ENCODE measurements at regions not wholly inside any gene's neighbourhood (a gene's known extent, or its start where the extent isn't known, plus 50 kb on each side); places are given as distances from the start of the nearest gene placed in this dataset.

DNA sequence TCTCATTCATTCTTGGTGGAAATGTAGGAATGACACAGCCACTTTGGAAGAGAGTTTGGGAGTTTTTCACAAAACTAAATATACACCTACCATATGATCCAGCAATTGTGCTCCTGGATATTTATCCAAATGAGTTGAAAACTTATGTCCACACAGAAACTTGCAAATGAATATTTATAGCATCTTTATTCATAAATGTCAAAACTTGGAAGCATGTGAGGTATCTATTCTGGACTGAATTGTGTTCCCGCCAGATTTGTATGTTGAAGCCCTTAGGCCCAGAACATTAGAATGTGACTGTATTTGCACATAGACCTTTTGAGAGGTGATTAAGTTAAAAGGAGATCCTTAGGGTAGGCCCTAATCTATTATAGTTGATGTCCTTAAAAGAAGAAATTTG lies 409.4 kb upstream of the SYT4 start:
- no peaks in the 10 kb centered on the region for H3K36me3 ChIP-seq
- TF ChIP-seq, protein P1, sequence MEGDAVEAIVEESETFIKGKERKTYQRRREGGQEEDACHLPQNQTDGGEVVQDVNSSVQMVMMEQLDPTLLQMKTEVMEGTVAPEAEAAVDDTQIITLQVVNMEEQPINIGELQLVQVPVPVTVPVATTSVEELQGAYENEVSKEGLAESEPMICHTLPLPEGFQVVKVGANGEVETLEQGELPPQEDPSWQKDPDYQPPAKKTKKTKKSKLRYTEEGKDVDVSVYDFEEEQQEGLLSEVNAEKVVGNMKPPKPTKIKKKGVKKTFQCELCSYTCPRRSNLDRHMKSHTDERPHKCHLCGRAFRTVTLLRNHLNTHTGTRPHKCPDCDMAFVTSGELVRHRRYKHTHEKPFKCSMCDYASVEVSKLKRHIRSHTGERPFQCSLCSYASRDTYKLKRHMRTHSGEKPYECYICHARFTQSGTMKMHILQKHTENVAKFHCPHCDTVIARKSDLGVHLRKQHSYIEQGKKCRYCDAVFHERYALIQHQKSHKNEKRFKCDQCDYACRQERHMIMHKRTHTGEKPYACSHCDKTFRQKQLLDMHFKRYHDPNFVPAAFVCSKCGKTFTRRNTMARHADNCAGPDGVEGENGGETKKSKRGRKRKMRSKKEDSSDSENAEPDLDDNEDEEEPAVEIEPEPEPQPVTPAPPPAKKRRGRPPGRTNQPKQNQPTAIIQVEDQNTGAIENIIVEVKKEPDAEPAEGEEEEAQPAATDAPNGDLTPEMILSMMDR (IDR thresholded peaks at IDR 0.05), result no peak
- TF ChIP-seq POLR2A (IDR thresholded peaks at IDR 0.05), result no peak
- DNase-seq, result no peak

DNA sequence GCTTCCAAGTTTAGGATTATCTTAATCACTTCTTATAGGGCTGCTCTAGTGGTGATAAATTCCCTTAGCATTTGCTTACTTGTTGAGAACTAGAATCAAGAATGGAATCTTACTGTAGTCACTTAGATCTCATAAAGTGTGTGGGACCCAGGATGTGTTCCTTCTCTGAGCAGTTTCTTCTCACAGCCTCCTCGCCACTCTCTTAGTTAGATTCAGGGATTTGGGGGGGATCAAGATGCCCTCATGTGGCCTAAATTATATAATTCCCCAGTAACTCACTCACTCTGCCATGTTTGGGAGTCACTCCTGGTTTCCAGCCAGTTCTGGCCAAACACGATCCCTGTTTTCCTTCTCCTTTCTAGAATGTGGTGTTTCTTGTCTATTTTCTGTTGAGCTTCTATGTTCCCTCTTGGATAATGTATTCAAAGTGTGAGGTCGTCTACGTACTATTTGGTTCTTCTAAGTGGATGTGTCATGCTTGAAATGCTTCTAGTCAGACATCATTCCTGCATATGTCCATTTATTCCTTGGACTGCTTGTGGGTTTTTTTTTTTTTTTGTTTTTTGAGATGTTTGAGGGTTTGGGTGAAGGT lies 414.9 kb upstream of the SYT4 start:
- Histone ChIP-seq H3K4me3 (no peak overlapping the region), H3K4me1 (no peaks in the 10 kb centered on the region), H3K36me3 (no peaks in the 10 kb centered on the region), H3K27ac (no peak overlapping the region), H3K9me3 (no peaks in the 10 kb centered on the region), H3K27me3 (no peaks in the 10 kb centered on the region)
- no peak for DNase-seq
- no peak for TF ChIP-seq POLR2A (IDR thresholded peaks at IDR 0.05)
- TF ChIP-seq, protein P1 (IDR thresholded peaks at IDR 0.05), result no peak

More for the DNA sequence above, 409.4 kb upstream of the SYT4 start:
- H3K27ac ChIP-seq, result no peak overlapping the region
- H3K27me3 ChIP-seq, result no peaks in the 10 kb centered on the region
- H3K4me3 ChIP-seq, result no peak overlapping the region
- no peaks in the 10 kb centered on the region for H3K9me3 ChIP-seq
- no peaks in the 10 kb centered on the region for H3K4me1 ChIP-seq

DNA sequence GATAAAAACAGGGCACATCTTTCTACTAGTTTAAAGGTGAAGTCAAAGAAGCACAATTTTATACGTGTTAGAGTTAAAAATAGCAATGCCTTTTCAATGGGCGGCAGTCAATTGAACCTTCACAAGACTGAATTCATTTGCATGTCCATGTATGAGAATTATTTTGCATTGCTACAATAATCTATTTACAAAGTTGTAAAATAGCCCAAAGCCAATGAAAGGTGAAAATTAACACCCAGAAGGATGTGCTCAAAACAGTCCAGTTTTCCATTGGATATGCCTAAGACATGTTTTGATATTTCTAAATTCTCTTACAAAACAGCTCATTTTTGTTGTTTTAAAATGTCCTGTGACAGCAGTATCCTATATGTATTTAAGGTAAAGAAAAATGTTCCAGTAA lies 425.1 kb upstream of the SYT4 start:
- TF ChIP-seq POLR2A (IDR thresholded peaks at IDR 0.05), result no peak
- TF ChIP-seq, protein P1 (IDR thresholded peaks at IDR 0.05), result no peak
- no peaks in the 10 kb centered on the region for H3K9me3 ChIP-seq

DNA sequence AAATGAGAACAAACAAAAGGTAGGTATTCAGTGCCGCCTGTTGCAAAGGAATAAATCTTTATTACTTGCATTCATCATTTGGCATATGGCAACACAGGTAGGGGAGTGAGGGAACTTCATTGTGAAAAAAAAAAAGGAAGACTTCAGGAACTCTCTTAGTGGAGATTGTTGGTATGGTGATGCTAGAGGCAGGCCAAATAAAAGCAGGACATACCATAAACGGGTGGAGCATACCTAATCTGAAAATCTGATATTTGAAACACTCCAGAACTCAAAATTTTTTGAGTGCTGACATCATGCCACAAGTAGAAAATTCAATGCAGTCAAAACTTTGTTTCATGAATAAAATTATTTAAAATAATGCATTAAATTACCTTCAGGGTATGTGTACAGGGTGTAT lies 425.8 kb upstream of the SYT4 start:
- Histone ChIP-seq H3K9me3 (no peaks in the 10 kb centered on the region), H3K27me3 (no peaks in the 10 kb centered on the region), H3K4me3 (no peak overlapping the region), H3K27ac (no peak overlapping the region), H3K4me1 (no peaks in the 10 kb centered on the region), H3K36me3 (no peaks in the 10 kb centered on the region)
- TF ChIP-seq, protein P1 (IDR thresholded peaks at IDR 0.05), result no peak
- no peak for TF ChIP-seq POLR2A (IDR thresholded peaks at IDR 0.05)
- DNase-seq, result no peak

More for the DNA sequence above, 425.1 kb upstream of the SYT4 start:
- H3K27ac ChIP-seq, result no peak overlapping the region
- no peaks in the 10 kb centered on the region for H3K36me3 ChIP-seq
- no peak overlapping the region for H3K4me3 ChIP-seq
- no peaks in the 10 kb centered on the region for H3K27me3 ChIP-seq
- no peaks in the 10 kb centered on the region for H3K4me1 ChIP-seq
- no peak for DNase-seq

DNA sequence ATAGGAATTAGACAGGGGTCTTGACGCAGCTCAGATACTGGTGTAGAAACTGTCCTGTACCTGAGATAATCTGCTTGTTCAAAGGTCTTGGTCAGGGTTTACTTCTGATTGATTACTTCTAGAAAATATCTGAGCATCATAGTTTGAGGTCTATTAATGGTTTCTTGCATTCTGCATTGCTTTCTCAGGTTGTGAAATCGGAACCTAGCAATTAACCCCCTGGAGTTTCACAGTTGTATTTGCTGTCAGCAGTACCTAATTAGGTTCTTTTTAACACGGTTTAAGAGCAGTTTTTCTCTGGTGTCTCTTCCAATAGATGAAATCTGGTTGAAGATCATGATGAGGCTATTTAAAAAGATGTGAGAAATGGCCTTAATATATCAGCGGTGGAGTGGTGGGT lies 428.6 kb upstream of the SYT4 start:
- no peak overlapping the region for H3K27ac ChIP-seq
- H3K4me3 ChIP-seq, result no peak overlapping the region
- TF ChIP-seq, protein P1 (IDR thresholded peaks at IDR 0.05), result no peak
- no peak for TF ChIP-seq POLR2A (IDR thresholded peaks at IDR 0.05)
- no peaks in the 10 kb centered on the region for H3K27me3 ChIP-seq
- no peaks in the 10 kb centered on the region for H3K36me3 ChIP-seq
- H3K4me1 ChIP-seq, result no peaks in the 10 kb centered on the region
- no peaks in the 10 kb centered on the region for H3K9me3 ChIP-seq
- no peak for DNase-seq

DNA sequence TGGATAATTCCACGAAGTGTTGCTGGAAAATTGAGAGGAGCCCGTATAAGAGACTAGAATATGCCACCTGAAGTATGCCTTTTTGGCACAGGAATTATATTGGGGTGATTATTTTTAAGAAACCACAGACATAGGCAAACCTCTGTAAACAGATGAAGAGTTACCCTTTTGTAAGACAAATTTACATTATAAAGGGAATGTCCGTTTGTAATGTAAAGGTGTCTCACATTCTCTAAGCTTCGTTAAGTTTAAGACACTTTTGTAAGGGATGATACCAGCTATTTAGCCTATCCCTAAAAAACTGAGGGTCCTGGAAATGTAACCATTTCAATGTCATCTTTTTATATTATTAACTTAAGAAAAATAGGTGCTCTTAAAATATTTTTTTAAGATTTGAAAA lies 432.8 kb upstream of the SYT4 start:
- H3K4me3 ChIP-seq, result no peak overlapping the region
- no peak overlapping the region for H3K27ac ChIP-seq
- no peaks in the 10 kb centered on the region for H3K9me3 ChIP-seq
- H3K27me3 ChIP-seq, result no peaks in the 10 kb centered on the region
- no peaks in the 10 kb centered on the region for H3K4me1 ChIP-seq
- no peak for DNase-seq
- no peaks in the 10 kb centered on the region for H3K36me3 ChIP-seq
- TF ChIP-seq, protein P1 (IDR thresholded peaks at IDR 0.05), result no peak
- no peak for TF ChIP-seq POLR2A (IDR thresholded peaks at IDR 0.05)

All from Peyer's patch (tissue), 4 donors.